ENCODE measurements at regions not wholly inside any gene's neighbourhood (a gene's known extent, or its start where the extent isn't known, plus 50 kb on each side); places are given as distances from the start of the nearest gene placed in this dataset.

- DNase-seq (ENCODE audit: low read depth) = no peak
Observed at GRCh38 chr3:16658004-16658924, 53.0 kb upstream of the DAZL start.

- no peak for DNase-seq (ENCODE audit: low read depth)
Observed at GRCh38 chr3:16658925-16659793, 53.9 kb upstream of the DAZL start.

- DNase-seq (ENCODE audit: low read depth) = no peak
Observed at GRCh38 chr3:16663854-16664712, 58.9 kb upstream of the DAZL start.

- DNase-seq (ENCODE audit: low read depth) = no peak
Observed at GRCh38 chr3:16665282-16665741, 60.1 kb upstream of the DAZL start.

- DNase-seq (ENCODE audit: low read depth) = no peak
Observed at GRCh38 chr3:16666206-16666605, 61.0 kb upstream of the DAZL start.

GRCh38 chr3:16667633-16668032 is 62.4 kb upstream of the DAZL start:
- DNase-seq (ENCODE audit: low read depth) = no peak

- no peak for DNase-seq (ENCODE audit: low read depth)
Observed at GRCh38 chr3:16668776-16669545, 63.7 kb upstream of the DAZL start.

- no peak for DNase-seq (ENCODE audit: low read depth)
Observed at GRCh38 chr3:16670191-16670590, 65.0 kb upstream of the DAZL start.

GRCh38 chr3:16671690-16672089 is 66.5 kb upstream of the DAZL start:
- DNase-seq (ENCODE audit: low read depth) = no peak

GRCh38 chr3:16673530-16673929 is 68.3 kb upstream of the DAZL start:
- DNase-seq (ENCODE audit: low read depth) = no peak

GRCh38 chr3:16675805-16676204 is 70.6 kb upstream of the DAZL start:
- DNase-seq (ENCODE audit: low read depth) = no peak

- no peak for DNase-seq (ENCODE audit: low read depth)
Observed at GRCh38 chr3:16686679-16687078, 81.5 kb upstream of the DAZL start.

- no peak for DNase-seq (ENCODE audit: low read depth)
Observed at GRCh38 chr3:16687221-16687620, 82.0 kb upstream of the DAZL start.

GRCh38 chr3:16692486-16693344 is 87.5 kb upstream of the DAZL start:
- no peak for DNase-seq (ENCODE audit: low read depth)

- DNase-seq (ENCODE audit: low read depth) = no peak
Observed at GRCh38 chr3:16693820-16694219, 88.6 kb upstream of the DAZL start.

GRCh38 chr3:16695710-16696109 is 90.5 kb upstream of the DAZL start:
- DNase-seq (ENCODE audit: low read depth) = no peak

GRCh38 chr3:16697443-16698147 is 92.4 kb upstream of the DAZL start:
- no peak for DNase-seq (ENCODE audit: low read depth)

GRCh38 chr3:16700651-16701050 is 95.4 kb upstream of the DAZL start:
- DNase-seq (ENCODE audit: low read depth) = no peak

GRCh38 chr3:16704941-16705340 is 99.7 kb upstream of the DAZL start:
- DNase-seq (ENCODE audit: low read depth) = no peak

GRCh38 chr3:16707260-16707659 is 102.0 kb upstream of the DAZL start:
- DNase-seq (ENCODE audit: low read depth) = no peak

Measured in activated T-cell treated with anti-CD3 and anti-CD28 coated beads for 48 hours (primary cell).